ENCODE measurements at regions not wholly inside any gene's neighbourhood (a gene's known extent, or its start where the extent isn't known, plus 50 kb on each side); places are given as distances from the start of the nearest gene placed in this dataset.
"Not testable (repeated sequence)": the region's sequence is repeated elsewhere in the genome, so short reads cannot be mapped to it uniquely, and the experiment has no call there.

DNA sequence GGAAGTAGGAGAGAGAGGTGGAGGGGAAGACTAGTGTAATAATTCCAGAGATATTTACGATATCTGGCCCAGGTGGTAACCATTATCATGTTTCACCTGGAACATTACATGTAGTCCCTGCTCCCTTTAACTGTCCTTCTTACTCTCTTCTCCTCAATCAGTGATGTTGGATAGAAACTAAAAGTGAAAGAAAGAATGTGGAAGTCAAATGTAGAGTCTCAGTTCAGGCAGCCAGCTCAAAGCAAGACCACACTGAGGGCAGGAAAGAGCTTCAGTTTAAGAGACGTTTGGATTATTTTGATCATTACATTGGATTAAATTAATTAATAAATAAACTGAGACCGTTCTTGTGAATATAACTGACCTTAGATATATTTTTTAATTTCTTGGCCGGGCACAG, 594.4 kb downstream of the FLRT2 start:
- H3K4me2 ChIP-seq, result no peak overlapping the region
- Mint-ChIP-seq H3K4me3 (no peak overlapping the region), H3K9me3 (no peaks in the 10 kb centered on the region)

DNA sequence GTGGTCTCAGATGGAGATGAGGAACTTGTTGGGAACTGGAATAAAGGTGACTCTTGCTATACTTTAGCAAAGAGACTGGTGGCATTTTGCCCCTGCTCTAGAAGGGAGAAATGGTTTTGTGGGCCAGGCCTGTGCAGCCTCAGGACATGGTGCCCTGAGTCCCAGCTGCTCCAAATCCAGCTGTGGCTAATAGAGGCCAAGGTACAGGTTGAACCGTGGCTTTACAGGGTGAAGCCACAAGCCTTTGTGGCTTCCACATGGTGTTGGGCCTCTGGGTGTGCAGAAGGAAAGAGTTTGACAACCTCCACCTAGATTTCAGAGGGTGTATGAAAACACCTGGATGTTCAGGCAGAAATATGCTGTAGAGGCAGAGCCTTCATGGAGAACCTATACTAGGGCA, 586.0 kb downstream of the FLRT2 start:
- H2AFZ ChIP-seq (replicated peaks), result no peak overlapping the region
- no peaks in the 10 kb centered on the region for H3K4me1 ChIP-seq
- H3K36me3 ChIP-seq, result no peaks in the 10 kb centered on the region
- H3K79me2 ChIP-seq (ENCODE audit: low read depth), result no peaks in the 10 kb centered on the region
- no peak overlapping the region for H3K4me3 ChIP-seq
- no peaks in the 10 kb centered on the region for H3K27me3 ChIP-seq
- H4K20me1 ChIP-seq (ENCODE audit: low read depth), result no peaks in the 10 kb centered on the region
- H3K4me2 ChIP-seq, result no peak overlapping the region
- no peak overlapping the region for H3K27ac ChIP-seq
- H3K36me3 Mint-ChIP-seq, result no peaks in the 10 kb centered on the region
- no peaks in the 10 kb centered on the region for H3F3A ChIP-seq (ENCODE audit: low read depth)
- no peak for DNase-seq (ENCODE audit: low spot score)
- H3K9me3 Mint-ChIP-seq, result no peaks in the 10 kb centered on the region
- no peak overlapping the region for H3K4me3 Mint-ChIP-seq
- H3K27me3 Mint-ChIP-seq (ENCODE audit: insufficient read depth, low read depth), result peaks cover 2% of the 10 kb centered on the region
- TF ChIP-seq CTCF (IDR thresholded peaks at IDR 0.05) (no peak), EZH2phosphoT487 (IDR thresholded peaks at IDR 0.05) (no peak), EZH2 (IDR thresholded peaks at IDR 0.05) (no peak)
- H3K9ac ChIP-seq, result no peak overlapping the region
- no peak overlapping the region for H3K27ac Mint-ChIP-seq
- no peaks in the 10 kb centered on the region for H3K4me1 Mint-ChIP-seq
- H3K9me3 ChIP-seq (ENCODE audit: low read depth), result no peaks in the 10 kb centered on the region

More for the DNA sequence above, 594.4 kb downstream of the FLRT2 start:
- no peak overlapping the region for H3K27ac Mint-ChIP-seq
- Histone ChIP-seq H3K27me3 (no peaks in the 10 kb centered on the region), H3F3A (ENCODE audit: low read depth) (no peaks in the 10 kb centered on the region), H2AFZ (replicated peaks) (no peak overlapping the region), H3K4me3 (no peak overlapping the region), H3K4me1 (no peaks in the 10 kb centered on the region), H3K36me3 (no peaks in the 10 kb centered on the region), H3K9me3 (ENCODE audit: low read depth) (no peaks in the 10 kb centered on the region), H3K9ac (no peak overlapping the region), H3K27ac (no peak overlapping the region), H3K79me2 (ENCODE audit: low read depth) (no peaks in the 10 kb centered on the region), H4K20me1 (ENCODE audit: low read depth) (no peaks in the 10 kb centered on the region)
- H3K36me3 Mint-ChIP-seq, result no peaks in the 10 kb centered on the region
- no peak for DNase-seq (ENCODE audit: low spot score)
- TF ChIP-seq EZH2phosphoT487 (IDR thresholded peaks at IDR 0.05) (no peak), EZH2 (IDR thresholded peaks at IDR 0.05) (no peak), CTCF (IDR thresholded peaks at IDR 0.05) (no peak)
- H3K4me1 Mint-ChIP-seq, result no peaks in the 10 kb centered on the region
- H3K27me3 Mint-ChIP-seq (ENCODE audit: insufficient read depth, low read depth), result peaks cover 2% of the 10 kb centered on the region

GRCh38 chr14:86110871-86111270, 580.9 kb downstream of the FLRT2 start:
- not testable (repeated sequence) for DNase-seq (ENCODE audit: low spot score); H4K20me1 ChIP-seq (ENCODE audit: low read depth); H3K4me3 Mint-ChIP-seq; H3K27me3 ChIP-seq; H3K9me3 Mint-ChIP-seq; H3K36me3 ChIP-seq; H3K27ac ChIP-seq; H3K4me3 ChIP-seq; H3K9me3 ChIP-seq (ENCODE audit: low read depth); H3K4me1 Mint-ChIP-seq; H3K36me3 Mint-ChIP-seq; H3K4me2 ChIP-seq; H3K9ac ChIP-seq; H3K27me3 Mint-ChIP-seq (ENCODE audit: insufficient read depth, low read depth); H3F3A ChIP-seq (ENCODE audit: low read depth); H3K27ac Mint-ChIP-seq; H3K79me2 ChIP-seq (ENCODE audit: low read depth); H3K4me1 ChIP-seq
- H2AFZ ChIP-seq (replicated peaks), result peak overlapping the region; percentile 26

DNA sequence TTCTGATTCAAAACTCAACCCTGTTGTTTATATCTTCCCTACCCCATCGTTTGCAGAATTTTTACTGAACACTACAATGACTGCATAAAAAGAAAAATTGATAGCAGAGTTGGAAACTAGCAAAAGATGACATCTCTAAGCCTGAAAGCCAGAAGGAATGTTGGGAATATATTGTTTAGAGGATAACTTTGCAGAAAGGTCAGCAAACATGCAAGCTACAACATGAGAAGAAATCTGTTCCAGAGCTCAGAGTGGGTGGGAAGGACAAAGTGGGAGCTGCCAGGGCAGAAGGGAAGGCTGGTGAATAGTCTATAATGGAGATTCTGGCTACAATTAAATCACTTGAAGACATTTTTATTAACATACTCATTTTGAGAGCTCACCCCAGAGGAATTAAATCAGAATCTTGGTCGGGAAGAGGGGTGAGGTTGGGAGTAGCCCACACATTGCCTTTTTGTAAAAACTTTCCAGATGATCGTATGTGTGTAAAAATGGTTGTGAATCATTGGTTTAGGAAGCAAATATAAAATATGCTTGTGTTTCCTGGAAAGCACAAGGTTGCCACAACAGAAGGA, 574.8 kb downstream of the FLRT2 start:
- no peak for DNase-seq (ENCODE audit: low spot score)
- Histone ChIP-seq H2AFZ (replicated peaks) (no peak overlapping the region), H3K36me3 (no peaks in the 10 kb centered on the region), H3K4me1 (no peaks in the 10 kb centered on the region), H3K4me2 (no peak overlapping the region), H3K9ac (no peak overlapping the region), H3F3A (ENCODE audit: low read depth) (no peaks in the 10 kb centered on the region), H3K27ac (no peak overlapping the region), H3K9me3 (ENCODE audit: low read depth) (no peaks in the 10 kb centered on the region), H3K27me3 (no peaks in the 10 kb centered on the region), H4K20me1 (ENCODE audit: low read depth) (no peaks in the 10 kb centered on the region), H3K79me2 (ENCODE audit: low read depth) (no peaks in the 10 kb centered on the region), H3K4me3 (no peak overlapping the region)
- no peaks in the 10 kb centered on the region for H3K36me3 Mint-ChIP-seq
- H3K9me3 Mint-ChIP-seq, result peaks cover 5% of the 10 kb centered on the region
- no peaks in the 10 kb centered on the region for H3K27me3 Mint-ChIP-seq (ENCODE audit: insufficient read depth, low read depth)
- no peaks in the 10 kb centered on the region for H3K4me1 Mint-ChIP-seq
- H3K27ac Mint-ChIP-seq, result no peak overlapping the region
- TF ChIP-seq EZH2phosphoT487 (IDR thresholded peaks at IDR 0.05) (no peak), EZH2 (IDR thresholded peaks at IDR 0.05) (no peak), CTCF (IDR thresholded peaks at IDR 0.05) (no peak)
- no peak overlapping the region for H3K4me3 Mint-ChIP-seq

Data from neural progenitor cell (in vitro differentiated cells).